SU-DHL-6 (cell line): ENCODE measurements at regions not wholly inside any gene's neighbourhood (a gene's known extent, or its start where the extent isn't known, plus 50 kb on each side); places are given as distances from the start of the nearest gene placed in this dataset.

Experiments
- H2AFZ ChIP-seq: fragments of 200-600 bp; sonication (generic); 2 replicates; pipeline ENCODE4 v1.6.1; 2014; ENCODE audit warnings: low read depth, mild to moderate bottlenecking, moderate library complexity, mixed read lengths, antibody characterized with exemption, low read length; ENCODE audit not compliant: severe bottlenecking
- H3F3A ChIP-seq: fragments of 200-600 bp; shearing (Covaris generic); 2 replicates; pipeline ENCODE4 v1.6.0; 2016; ENCODE audit warnings: antibody characterized with exemption, mild to moderate bottlenecking; ENCODE audit not compliant: insufficient read depth
- H3K27ac ChIP-seq: fragments of 200-600 bp; sonication (generic); 2 replicates; pipeline ENCODE4 v1.5.1; 2016; ENCODE audit warnings: low read depth, mild to moderate bottlenecking, low read length, moderate library complexity, mixed read lengths
- H3K27me3 ChIP-seq: fragments of 200-600 bp; sonication (generic), shearing (Covaris generic); 2 replicates; pipeline ENCODE4 v1.6.0; 2014; ENCODE audit warnings: mild to moderate bottlenecking, low read length
- H3K36me3 ChIP-seq: fragments of 200-600 bp; sonication (generic); 2 replicates; pipeline ENCODE4 v1.6.1; 2014; ENCODE audit warnings: mild to moderate bottlenecking, low read length, mixed read lengths
- H3K4me2 ChIP-seq: fragments of 300-600, 200-600 bp; shearing (Covaris generic), sonication (generic); 2 replicates; pipeline ENCODE4 v1.6.0; 2014; ENCODE audit warnings: low read length, low read depth, mild to moderate bottlenecking; ENCODE audit not compliant: poor library complexity, severe bottlenecking
- H3K4me3 ChIP-seq: fragments of 200-600 bp; sonication (generic); 2 replicates; pipeline ENCODE4 v1.5.1; 2014; ENCODE audit warnings: antibody characterized with exemption, low read length, mild to moderate bottlenecking, mixed read lengths; ENCODE audit not compliant: insufficient read depth, poor library complexity, severe bottlenecking
- H3K79me2 ChIP-seq: fragments of 200-600 bp; sonication (generic); 2 replicates; pipeline ENCODE4 v1.6.1; 2014; ENCODE audit warnings: mild to moderate bottlenecking, low read length, moderate library complexity; ENCODE audit not compliant: insufficient read depth
- H3K9ac ChIP-seq: fragments of 200-600 bp; sonication (generic); 2 replicates; pipeline ENCODE4 v1.7.0; 2014; ENCODE audit warnings: mild to moderate bottlenecking, low read length
- H3K9me2 ChIP-seq: fragments of 200-600 bp; sonication (generic); replicated peaks from 2 replicates; pipeline ENCODE4 v1.6.1; 2014; ENCODE audit warnings: low read length; ENCODE audit not compliant: insufficient read depth
- H3K9me3 ChIP-seq: fragments of 200-600 bp; sonication (generic); 2 replicates; pipeline ENCODE4 v1.6.1; 2014; ENCODE audit warnings: low read length, mixed read lengths; ENCODE audit not compliant: insufficient read depth
- H4K20me1 ChIP-seq: fragments of 200-600 bp; sonication (generic); 2 replicates; pipeline ENCODE4 v1.6.1; 2014; ENCODE audit warnings: low read depth, mild to moderate bottlenecking, antibody characterized with exemption, low read length, moderate library complexity, mixed read lengths
- EZH2phosphoT487 ChIP-seq: fragments of 200-600 bp; sonication (generic), shearing (Covaris generic); conservative IDR thresholded peaks from 2 replicates; pipeline ENCODE4 v1.6.1; 2018; ENCODE audit warnings: mild to moderate bottlenecking, antibody characterized with exemption, low read length, moderate library complexity, mixed read lengths
- TF ChIP-seq, protein P1 (sequence below): fragments of 200-600 bp; sonication (generic); IDR thresholded peaks from one replicate; pipeline ENCODE4 v1.5.1; 2017; ENCODE audit warnings: antibody characterized with exemption, mild to moderate bottlenecking, low read length, moderate library complexity; ENCODE audit not compliant: insufficient read depth, poor library complexity, severe bottlenecking

DNA sequence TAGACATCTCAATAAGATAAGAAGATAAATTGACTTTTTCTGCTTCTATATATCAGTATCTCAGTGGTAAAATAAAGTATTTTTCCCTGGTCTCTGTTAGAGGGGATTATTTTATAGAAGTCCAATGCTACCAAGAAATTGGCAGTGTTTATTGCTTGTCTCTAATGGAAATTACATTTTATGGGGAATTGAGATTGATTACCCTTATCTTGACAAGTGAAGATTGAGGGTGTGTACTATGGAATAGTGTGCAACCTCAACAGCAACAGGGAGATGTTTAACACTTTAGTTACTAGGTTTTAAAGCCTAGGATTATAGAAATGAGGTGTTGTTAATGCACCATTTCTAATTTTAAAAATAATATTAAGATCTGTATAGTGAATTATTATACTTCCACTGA is 154.8 kb upstream of the ROBO1 start:
- TF ChIP-seq, protein P1, sequence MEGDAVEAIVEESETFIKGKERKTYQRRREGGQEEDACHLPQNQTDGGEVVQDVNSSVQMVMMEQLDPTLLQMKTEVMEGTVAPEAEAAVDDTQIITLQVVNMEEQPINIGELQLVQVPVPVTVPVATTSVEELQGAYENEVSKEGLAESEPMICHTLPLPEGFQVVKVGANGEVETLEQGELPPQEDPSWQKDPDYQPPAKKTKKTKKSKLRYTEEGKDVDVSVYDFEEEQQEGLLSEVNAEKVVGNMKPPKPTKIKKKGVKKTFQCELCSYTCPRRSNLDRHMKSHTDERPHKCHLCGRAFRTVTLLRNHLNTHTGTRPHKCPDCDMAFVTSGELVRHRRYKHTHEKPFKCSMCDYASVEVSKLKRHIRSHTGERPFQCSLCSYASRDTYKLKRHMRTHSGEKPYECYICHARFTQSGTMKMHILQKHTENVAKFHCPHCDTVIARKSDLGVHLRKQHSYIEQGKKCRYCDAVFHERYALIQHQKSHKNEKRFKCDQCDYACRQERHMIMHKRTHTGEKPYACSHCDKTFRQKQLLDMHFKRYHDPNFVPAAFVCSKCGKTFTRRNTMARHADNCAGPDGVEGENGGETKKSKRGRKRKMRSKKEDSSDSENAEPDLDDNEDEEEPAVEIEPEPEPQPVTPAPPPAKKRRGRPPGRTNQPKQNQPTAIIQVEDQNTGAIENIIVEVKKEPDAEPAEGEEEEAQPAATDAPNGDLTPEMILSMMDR: no peak
- TF ChIP-seq EZH2phosphoT487: no peak
- Histone ChIP-seq H2AFZ (no peak overlapping the region), H3K27ac (no peak overlapping the region), H3K9me2 (no peaks in the 10 kb centered on the region), H4K20me1 (no peaks in the 10 kb centered on the region), H3K4me3 (no peak overlapping the region), H3K4me2 (no peak overlapping the region), H3K79me2 (no peaks in the 10 kb centered on the region), H3K9ac (no peak overlapping the region), H3K36me3 (no peaks in the 10 kb centered on the region), H3K9me3 (no peaks in the 10 kb centered on the region), H3F3A (no peaks in the 10 kb centered on the region), H3K27me3 (no peaks in the 10 kb centered on the region)

DNA sequence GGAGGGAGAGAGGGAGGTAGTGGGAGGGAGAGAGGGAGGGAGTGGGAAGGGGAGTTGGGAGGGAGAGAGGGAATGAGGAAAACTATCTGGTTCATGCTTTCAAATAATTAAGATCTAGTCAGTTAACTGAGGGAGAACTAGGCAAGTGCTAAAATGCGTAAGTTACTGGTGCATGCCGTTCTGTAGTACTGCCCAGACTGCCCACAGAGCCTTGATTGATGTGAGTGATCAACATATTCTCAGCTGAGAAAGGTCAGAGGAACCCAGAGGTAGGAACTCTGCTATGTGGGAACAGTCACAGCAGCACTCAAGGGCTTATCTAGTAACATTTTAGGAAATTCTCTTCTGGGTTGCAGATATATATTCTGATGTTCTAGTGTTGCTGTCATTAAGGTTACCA is 149.8 kb upstream of the ROBO1 start:
- no peak overlapping the region for H2AFZ ChIP-seq
- H3K4me2 ChIP-seq: no peak overlapping the region
- H3K9me3 ChIP-seq: no peaks in the 10 kb centered on the region
- H3F3A ChIP-seq: no peaks in the 10 kb centered on the region
- H3K9ac ChIP-seq: no peak overlapping the region
- no peaks in the 10 kb centered on the region for H3K27me3 ChIP-seq
- no peaks in the 10 kb centered on the region for H3K9me2 ChIP-seq
- no peak overlapping the region for H3K4me3 ChIP-seq
- TF ChIP-seq EZH2phosphoT487: no peak
- H3K36me3 ChIP-seq: no peaks in the 10 kb centered on the region
- no peaks in the 10 kb centered on the region for H3K79me2 ChIP-seq
- H3K27ac ChIP-seq: no peak overlapping the region
- no peaks in the 10 kb centered on the region for H4K20me1 ChIP-seq

DNA sequence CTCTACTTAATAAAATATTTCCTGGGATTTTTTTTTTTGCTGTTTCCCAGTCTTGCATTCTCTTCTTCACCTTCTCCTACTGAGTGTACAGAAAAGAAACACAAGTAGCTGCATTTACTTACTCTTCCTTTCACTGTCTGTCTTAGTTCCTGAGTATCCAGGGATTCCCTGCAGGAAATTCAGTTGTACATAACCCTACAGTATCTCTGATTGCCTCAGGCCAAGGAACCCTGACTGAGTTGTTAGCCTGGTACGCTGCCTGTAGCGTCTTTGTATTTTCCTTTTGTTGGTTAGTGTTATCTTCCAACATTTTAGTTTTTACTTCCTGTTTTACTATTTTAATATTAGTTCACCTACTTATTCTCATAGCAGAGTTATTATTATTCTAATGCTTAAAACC is 142.5 kb upstream of the ROBO1 start:
- no peak for TF ChIP-seq EZH2phosphoT487
- TF ChIP-seq, protein P1: no peak
- Histone ChIP-seq H2AFZ (no peak overlapping the region), H3K9me2 (no peaks in the 10 kb centered on the region)

DNA sequence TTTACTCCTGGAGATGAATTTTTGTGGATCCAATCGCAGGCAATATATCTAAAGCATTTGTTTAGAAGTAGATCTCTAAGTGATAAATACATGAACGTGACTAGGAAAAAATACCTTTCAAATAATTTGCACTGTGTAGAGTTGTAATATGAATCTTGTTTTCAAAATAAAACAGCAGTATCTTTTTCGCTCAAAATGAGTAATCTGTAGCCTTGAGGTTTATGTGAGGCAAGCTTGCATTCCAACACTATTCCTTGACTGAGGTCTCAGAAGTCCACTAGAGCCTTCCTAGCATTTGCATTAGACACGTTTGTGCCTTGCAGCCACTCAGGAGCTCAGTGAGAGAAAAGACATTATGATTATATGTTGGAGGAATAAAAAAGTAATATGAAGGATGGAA is 138.3 kb upstream of the ROBO1 start:
- no peaks in the 10 kb centered on the region for H3K9me2 ChIP-seq
- no peak overlapping the region for H3K4me3 ChIP-seq
- H3K79me2 ChIP-seq: no peaks in the 10 kb centered on the region
- H3K27me3 ChIP-seq: no peaks in the 10 kb centered on the region
- no peaks in the 10 kb centered on the region for H3F3A ChIP-seq
- no peaks in the 10 kb centered on the region for H3K36me3 ChIP-seq
- H3K27ac ChIP-seq: no peak overlapping the region
- no peak overlapping the region for H2AFZ ChIP-seq
- H3K4me2 ChIP-seq: no peak overlapping the region
- H4K20me1 ChIP-seq: no peaks in the 10 kb centered on the region
- H3K9ac ChIP-seq: no peak overlapping the region
- H3K9me3 ChIP-seq: no peaks in the 10 kb centered on the region
- no peak for TF ChIP-seq EZH2phosphoT487
- TF ChIP-seq, protein P1: no peak

More for the DNA sequence above, 142.5 kb upstream of the ROBO1 start:
- H3F3A ChIP-seq: no peaks in the 10 kb centered on the region
- no peaks in the 10 kb centered on the region for H3K36me3 ChIP-seq
- H3K79me2 ChIP-seq: no peaks in the 10 kb centered on the region
- H3K4me3 ChIP-seq: no peak overlapping the region
- H4K20me1 ChIP-seq: no peaks in the 10 kb centered on the region
- H3K27ac ChIP-seq: no peak overlapping the region
- no peaks in the 10 kb centered on the region for H3K9me3 ChIP-seq
- no peak overlapping the region for H3K9ac ChIP-seq
- H3K4me2 ChIP-seq: no peak overlapping the region
- H3K27me3 ChIP-seq: no peaks in the 10 kb centered on the region
